Retinal pigment epithelial cell (primary cell): ENCODE measurements at regions not wholly inside any gene's neighbourhood (a gene's known extent, or its start where the extent isn't known, plus 50 kb on each side); places are given as distances from the start of the nearest gene placed in this dataset.

Experiments
- DNase-seq: peaks from one replicate; pipeline ENCODE4 v3.0.0-alpha.2; 2010; ENCODE audit warnings: low read depth
- H3K4me3 ChIP-seq: 2 replicates; pipeline ENCODE4 v1.5.1; 2011; ENCODE audit warnings: mild to moderate bottlenecking, low read length, control low read depth, moderate library complexity
- TF ChIP-seq, protein P1 (sequence below): conservative IDR thresholded peaks from 2 replicates; pipeline ENCODE4 v1.5.1; 2011; ENCODE audit warnings: low read depth, low read length, control low read depth, inconsistent platforms

DNA sequence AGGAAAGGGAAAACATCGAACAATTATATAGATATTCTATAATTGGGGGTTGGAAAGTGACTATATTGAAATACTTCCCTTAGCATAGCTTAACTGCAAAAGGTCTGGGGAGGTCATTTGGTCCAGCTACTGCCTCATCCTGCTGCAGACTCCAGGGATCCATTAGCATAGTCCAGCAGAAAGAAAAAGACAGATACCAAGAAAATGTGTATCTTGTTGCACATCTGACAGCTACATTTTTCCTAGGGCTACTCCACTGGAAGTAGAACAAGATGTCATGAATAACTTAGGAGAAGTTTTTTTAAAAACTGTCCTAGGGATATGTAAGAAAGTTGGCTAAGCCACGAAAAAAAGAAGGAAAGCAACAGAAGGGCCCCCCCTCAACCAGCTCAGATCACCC lies 92.9 kb upstream of the SLC30A5 start:
- TF ChIP-seq, protein P1, sequence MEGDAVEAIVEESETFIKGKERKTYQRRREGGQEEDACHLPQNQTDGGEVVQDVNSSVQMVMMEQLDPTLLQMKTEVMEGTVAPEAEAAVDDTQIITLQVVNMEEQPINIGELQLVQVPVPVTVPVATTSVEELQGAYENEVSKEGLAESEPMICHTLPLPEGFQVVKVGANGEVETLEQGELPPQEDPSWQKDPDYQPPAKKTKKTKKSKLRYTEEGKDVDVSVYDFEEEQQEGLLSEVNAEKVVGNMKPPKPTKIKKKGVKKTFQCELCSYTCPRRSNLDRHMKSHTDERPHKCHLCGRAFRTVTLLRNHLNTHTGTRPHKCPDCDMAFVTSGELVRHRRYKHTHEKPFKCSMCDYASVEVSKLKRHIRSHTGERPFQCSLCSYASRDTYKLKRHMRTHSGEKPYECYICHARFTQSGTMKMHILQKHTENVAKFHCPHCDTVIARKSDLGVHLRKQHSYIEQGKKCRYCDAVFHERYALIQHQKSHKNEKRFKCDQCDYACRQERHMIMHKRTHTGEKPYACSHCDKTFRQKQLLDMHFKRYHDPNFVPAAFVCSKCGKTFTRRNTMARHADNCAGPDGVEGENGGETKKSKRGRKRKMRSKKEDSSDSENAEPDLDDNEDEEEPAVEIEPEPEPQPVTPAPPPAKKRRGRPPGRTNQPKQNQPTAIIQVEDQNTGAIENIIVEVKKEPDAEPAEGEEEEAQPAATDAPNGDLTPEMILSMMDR = no peak
- H3K4me3 ChIP-seq = no peak overlapping the region
- no peak for DNase-seq

DNA sequence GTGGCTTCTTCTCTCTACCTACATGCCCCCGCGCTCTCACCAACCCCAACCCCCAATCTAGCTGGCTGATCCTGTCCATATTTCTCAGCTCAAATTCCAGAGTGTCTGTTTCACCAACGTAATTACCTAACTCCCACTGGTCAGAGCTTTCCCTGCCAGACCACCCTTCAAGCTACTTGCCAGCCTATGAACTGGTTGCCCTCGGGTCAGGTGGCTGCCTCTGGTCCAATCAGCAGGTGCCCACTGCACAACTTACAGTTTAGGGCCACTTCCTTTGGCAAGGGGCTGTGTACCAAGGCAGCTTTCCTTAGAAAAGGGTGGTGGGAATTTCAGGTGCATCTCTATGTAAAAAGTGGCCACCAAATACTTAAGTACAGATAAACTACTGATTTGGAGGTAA lies 92.2 kb upstream of the SLC30A5 start:
- TF ChIP-seq, protein P1 = no peak
- H3K4me3 ChIP-seq = no peak overlapping the region
- no peak for DNase-seq

DNA sequence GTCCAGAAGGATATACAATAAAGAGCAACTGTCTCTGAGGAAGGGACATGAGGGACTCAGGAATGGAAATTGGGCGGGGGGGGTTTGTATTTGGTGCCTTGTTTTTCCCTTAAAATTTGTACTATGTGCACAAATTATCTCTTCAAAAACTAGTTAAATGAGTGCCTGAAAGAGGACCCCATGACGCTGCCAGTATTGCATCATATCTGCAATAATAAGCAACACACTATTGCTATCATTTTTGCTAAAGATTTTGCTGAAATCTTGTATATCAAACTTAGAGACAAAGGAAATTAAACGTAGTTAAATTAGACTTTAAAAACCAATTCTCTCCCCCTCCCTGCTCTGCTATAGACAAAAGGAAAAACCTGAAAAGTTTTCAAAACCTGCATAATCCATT lies 89.7 kb upstream of the SLC30A5 start:
- no peak for DNase-seq
- H3K4me3 ChIP-seq = no peak overlapping the region
- TF ChIP-seq, protein P1 = no peak

DNA sequence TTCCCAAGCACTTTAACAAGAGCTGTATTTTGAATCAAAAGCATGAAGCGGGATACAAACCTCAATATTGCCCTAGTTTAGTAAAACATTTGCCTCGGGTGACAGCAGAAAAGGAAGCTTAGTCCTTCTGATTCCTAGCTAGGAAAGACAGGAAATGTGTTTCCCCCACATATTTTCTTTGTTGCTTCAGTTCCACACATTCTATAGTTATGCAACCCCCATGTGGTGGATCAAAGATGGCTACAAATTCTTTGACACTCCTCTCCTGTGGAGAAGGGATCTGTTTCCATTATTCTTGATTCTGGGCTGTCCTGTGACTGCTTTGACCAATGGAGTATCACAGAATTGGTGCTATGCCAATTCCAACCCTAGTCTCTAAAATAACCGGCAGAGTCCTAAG lies 89.1 kb upstream of the SLC30A5 start:
- TF ChIP-seq, protein P1 = no peak
- DNase-seq = no peak
- H3K4me3 ChIP-seq = no peak overlapping the region

DNA sequence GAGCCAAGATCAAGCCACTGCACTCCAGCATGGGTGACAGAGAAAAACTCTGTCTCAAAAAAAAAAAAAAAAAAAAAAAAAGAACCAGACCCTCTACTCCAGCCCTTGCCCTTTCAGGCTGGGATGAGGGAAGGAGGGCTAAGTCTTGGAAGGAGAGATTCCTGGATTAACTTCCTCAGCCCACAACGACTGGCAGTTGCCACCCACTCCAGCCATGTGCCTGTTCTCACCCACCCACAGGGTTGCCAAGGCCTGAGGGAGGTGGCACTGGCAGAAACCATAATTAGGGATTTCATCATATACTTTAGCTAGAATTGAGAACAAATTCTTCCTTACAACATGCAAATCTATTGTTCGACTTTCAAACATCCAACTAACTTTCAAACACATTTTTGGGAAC lies 87.8 kb upstream of the SLC30A5 start:
- TF ChIP-seq, protein P1 = no peak
- DNase-seq = no peak
- no peak overlapping the region for H3K4me3 ChIP-seq

DNA sequence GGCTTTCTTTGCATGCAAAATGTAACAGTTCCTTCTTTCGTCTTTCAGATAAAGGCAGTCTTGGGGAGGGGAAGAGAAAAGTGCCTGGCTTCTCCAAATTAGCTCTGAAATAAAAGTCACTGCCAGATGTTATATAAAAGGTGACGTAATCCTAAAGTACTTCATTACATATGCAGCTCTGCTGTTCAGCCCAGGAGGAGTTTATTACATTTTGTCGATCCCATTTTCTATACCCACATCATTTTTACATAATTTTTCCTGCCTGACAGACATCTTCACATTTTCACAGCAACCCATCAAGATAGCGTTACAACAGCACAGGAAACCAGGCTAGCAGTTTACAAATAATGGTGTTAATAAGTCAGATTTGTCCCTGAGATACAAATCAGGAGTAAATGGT lies 86.7 kb upstream of the SLC30A5 start:
- TF ChIP-seq, protein P1 = no peak
- DNase-seq = no peak
- H3K4me3 ChIP-seq = no peak overlapping the region

DNA sequence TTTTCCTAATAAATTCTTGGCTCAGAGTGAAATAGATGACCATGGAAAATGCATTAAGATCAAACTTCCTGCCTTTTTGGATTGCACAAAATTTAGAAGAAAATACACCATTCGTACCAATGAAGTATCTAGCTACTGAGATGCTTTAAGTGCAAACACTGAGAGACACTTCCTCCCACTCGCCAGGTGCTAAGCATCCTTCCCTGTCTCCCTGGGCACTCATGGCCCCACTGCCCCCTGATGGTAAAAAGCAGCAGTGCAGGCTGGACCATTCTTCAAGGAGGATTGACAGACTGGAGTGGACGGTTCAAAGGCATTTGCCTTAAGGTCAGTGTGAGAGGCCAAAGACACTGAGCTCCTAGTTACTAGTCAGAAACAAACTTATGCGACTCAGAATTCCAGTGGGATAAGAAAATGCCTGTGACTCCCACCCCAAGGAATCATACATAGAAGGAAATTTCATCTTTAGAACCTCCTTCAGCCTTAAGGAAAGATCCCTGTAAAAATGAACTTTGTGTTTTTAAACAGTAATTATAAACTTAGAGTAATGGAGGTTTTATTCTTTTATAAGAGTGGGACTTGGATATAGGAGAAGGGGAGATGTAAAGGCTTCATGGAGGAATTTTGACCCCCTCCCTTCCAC lies 86.0 kb upstream of the SLC30A5 start:
- no peak overlapping the region for H3K4me3 ChIP-seq
- TF ChIP-seq, protein P1 = peak; percentile 99
- no peak for DNase-seq
